ENCODE measurements at regions not wholly inside any gene's neighbourhood (a gene's known extent, or its start where the extent isn't known, plus 50 kb on each side); places are given as distances from the start of the nearest gene placed in this dataset.

GRCh38 chr17:77266891-77267341 lies 126.1 kb downstream of the SEC14L1 start:
- Mint-ChIP-seq H3K27me3 (ENCODE audit: unreplicated experiment) (peaks cover 1% of the 10 kb centered on the region), H3K4me1 (ENCODE audit: unreplicated experiment) (peaks cover 6% of the 10 kb centered on the region), H3K4me3 (ENCODE audit: unreplicated experiment) (no peak overlapping the region), H3K27ac (ENCODE audit: unreplicated experiment) (no peak overlapping the region), H3K36me3 (ENCODE audit: low read depth, unreplicated experiment) (no peaks in the 10 kb centered on the region), H3K9me3 (ENCODE audit: unreplicated experiment) (no peaks in the 10 kb centered on the region)
- TF ChIP-seq, protein P1, sequence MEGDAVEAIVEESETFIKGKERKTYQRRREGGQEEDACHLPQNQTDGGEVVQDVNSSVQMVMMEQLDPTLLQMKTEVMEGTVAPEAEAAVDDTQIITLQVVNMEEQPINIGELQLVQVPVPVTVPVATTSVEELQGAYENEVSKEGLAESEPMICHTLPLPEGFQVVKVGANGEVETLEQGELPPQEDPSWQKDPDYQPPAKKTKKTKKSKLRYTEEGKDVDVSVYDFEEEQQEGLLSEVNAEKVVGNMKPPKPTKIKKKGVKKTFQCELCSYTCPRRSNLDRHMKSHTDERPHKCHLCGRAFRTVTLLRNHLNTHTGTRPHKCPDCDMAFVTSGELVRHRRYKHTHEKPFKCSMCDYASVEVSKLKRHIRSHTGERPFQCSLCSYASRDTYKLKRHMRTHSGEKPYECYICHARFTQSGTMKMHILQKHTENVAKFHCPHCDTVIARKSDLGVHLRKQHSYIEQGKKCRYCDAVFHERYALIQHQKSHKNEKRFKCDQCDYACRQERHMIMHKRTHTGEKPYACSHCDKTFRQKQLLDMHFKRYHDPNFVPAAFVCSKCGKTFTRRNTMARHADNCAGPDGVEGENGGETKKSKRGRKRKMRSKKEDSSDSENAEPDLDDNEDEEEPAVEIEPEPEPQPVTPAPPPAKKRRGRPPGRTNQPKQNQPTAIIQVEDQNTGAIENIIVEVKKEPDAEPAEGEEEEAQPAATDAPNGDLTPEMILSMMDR (IDR thresholded peaks at IDR 0.05; ENCODE audit: unreplicated experiment) = peak; percentile 60
- DNase-seq (ENCODE audit: low spot score) = peak; percentile 56

DNA sequence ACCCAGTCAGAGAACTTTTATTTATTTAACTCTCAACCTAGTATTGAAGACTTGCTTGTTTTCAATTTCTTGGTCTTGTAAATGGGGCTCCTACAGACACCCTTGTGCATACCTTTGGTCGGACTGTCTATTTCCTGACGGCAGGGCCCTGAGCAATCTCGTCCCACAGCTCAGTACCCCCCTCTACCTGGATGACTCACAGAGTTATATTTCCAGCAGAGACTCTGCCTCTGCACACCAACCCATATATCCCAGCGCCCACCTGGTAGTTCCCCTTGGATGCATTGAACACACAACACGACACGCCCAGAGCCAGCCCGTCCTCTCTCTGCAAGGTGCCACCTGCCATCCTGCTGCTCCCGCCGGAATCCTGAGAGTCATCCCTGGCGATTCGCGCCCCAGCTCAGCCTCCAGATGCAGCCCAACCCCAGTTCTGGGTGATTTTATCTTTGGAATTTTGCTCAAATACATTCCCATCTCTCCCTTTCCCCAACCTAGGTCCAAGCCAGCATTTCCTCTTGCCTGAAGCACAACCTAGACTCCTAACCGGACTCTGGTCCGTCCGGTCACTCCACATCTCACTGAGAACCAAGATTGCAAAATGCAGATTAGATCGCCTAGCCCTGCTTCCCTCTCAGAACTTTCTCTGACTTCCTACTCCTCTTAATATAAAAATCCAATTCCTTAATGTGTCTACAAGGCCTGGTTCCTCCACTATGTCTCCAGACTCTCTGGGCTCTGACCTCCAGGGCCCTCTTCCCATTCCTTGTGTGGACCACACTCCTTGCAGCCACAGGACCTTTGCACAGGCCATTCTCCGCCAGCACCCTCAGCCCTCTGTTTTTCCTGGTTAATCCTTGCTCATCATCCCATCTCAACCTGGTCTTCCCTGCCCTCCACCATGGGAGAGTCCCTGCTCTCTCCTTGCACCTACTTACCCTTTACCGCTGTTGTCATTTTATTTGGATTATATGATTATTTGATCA lies 129.2 kb downstream of the SEC14L1 start:
- Mint-ChIP-seq H3K27ac (ENCODE audit: unreplicated experiment) (no peak overlapping the region), H3K4me3 (ENCODE audit: unreplicated experiment) (no peak overlapping the region), H3K27me3 (ENCODE audit: unreplicated experiment) (peaks cover 1% of the 10 kb centered on the region), H3K4me1 (ENCODE audit: unreplicated experiment) (peaks cover 2% of the 10 kb centered on the region), H3K36me3 (ENCODE audit: low read depth, unreplicated experiment) (no peaks in the 10 kb centered on the region), H3K9me3 (ENCODE audit: unreplicated experiment) (no peaks in the 10 kb centered on the region)
- TF ChIP-seq, protein P1 (IDR thresholded peaks at IDR 0.05; ENCODE audit: unreplicated experiment) = no peak
- DNase-seq (ENCODE audit: low spot score) = no peak

DNA sequence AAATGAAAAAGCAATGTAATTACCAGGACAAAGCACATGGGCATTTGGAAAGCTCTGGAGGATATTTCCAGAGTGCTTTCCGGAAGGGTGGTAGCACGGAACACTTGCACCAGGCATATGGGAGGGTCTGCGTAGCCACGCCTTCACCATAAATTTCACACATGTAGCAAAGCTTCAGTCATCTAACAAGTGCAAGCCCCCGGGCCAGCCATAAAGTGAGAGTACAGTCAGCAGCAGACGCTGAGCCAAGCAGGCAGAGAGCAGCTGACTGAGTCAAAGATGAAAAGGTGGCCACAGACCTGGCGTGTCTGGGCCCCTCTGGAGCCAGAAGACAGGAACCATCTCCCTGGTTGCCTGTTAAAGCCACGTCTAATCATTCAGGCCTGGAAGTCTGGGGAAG lies 130.6 kb downstream of the SEC14L1 start:
- peaks cover 1% of the 10 kb centered on the region for H3K27me3 Mint-ChIP-seq (ENCODE audit: unreplicated experiment)
- TF ChIP-seq, protein P1 (IDR thresholded peaks at IDR 0.05; ENCODE audit: unreplicated experiment) = no peak
- no peak overlapping the region for H3K4me3 Mint-ChIP-seq (ENCODE audit: unreplicated experiment)
- no peak overlapping the region for H3K27ac Mint-ChIP-seq (ENCODE audit: unreplicated experiment)
- H3K36me3 Mint-ChIP-seq (ENCODE audit: low read depth, unreplicated experiment) = no peaks in the 10 kb centered on the region
- peaks cover 8% of the 10 kb centered on the region for H3K4me1 Mint-ChIP-seq (ENCODE audit: unreplicated experiment)
- no peak for DNase-seq (ENCODE audit: low spot score)
- no peaks in the 10 kb centered on the region for H3K9me3 Mint-ChIP-seq (ENCODE audit: unreplicated experiment)

- no peaks in the 10 kb centered on the region for H3K36me3 Mint-ChIP-seq (ENCODE audit: low read depth, unreplicated experiment)
- H3K4me1 Mint-ChIP-seq (ENCODE audit: unreplicated experiment) = peaks cover 8% of the 10 kb centered on the region
- H3K4me3 Mint-ChIP-seq (ENCODE audit: unreplicated experiment) = no peak overlapping the region
- TF ChIP-seq, protein P1 (IDR thresholded peaks at IDR 0.05; ENCODE audit: unreplicated experiment) = no peak
- no peak overlapping the region for H3K27ac Mint-ChIP-seq (ENCODE audit: unreplicated experiment)
- H3K27me3 Mint-ChIP-seq (ENCODE audit: unreplicated experiment) = peaks cover 1% of the 10 kb centered on the region
- DNase-seq (ENCODE audit: low spot score) = no peak
- H3K9me3 Mint-ChIP-seq (ENCODE audit: unreplicated experiment) = no peaks in the 10 kb centered on the region
Measured at GRCh38 chr17:77273397-77274085, 132.8 kb downstream of the SEC14L1 start.
